CD4-positive, alpha-beta memory T cell (primary cell): ENCODE measurements at regions not wholly inside any gene's neighbourhood (a gene's known extent, or its start where the extent isn't known, plus 50 kb on each side); places are given as distances from the start of the nearest gene placed in this dataset.

Experiments used
- CTCF ChIA-PET: fragments of 350-600 bp; sonication (Branson Sonifier 250); formaldehyde crosslinking; loops from one replicate; lab custom pipeline; 2021; ENCODE audit warnings: inconsistent platforms; ENCODE audit not compliant: partially characterized antibody; lab: Charles Lee
- POLR2A ChIA-PET: fragments of 350-600 bp; sonication (Branson Sonifier 250); formaldehyde crosslinking; loops from one replicate; lab custom pipeline; 2021; ENCODE audit not compliant: partially characterized antibody; lab: Charles Lee
- DNase-seq, 5 donors: peaks; one replicate each; pipeline versions ENCODE4 v3.0.0 to v3.0.0-alpha.2; 2020 to 2022; ENCODE audit warnings: mixed read lengths in 1 of 5
- H3K27ac ChIP-seq: one replicate; pipeline ENCODE4 v1.7.0; 2013; ENCODE audit warnings: low read depth, low read length
- H3K27me3 ChIP-seq: 2 replicates; pipeline ENCODE4 v1.7.0; 2013; ENCODE audit warnings: mild to moderate bottlenecking, low read length, moderate library complexity; ENCODE audit not compliant: insufficient read depth
- H3K36me3 ChIP-seq: 2 replicates; pipeline ENCODE4 v1.7.0; 2013; ENCODE audit warnings: mild to moderate bottlenecking, low read length, moderate library complexity; ENCODE audit not compliant: insufficient read depth
- H3K4me1 ChIP-seq: 2 replicates; pipeline ENCODE4 v1.7.0; 2013; ENCODE audit warnings: mild to moderate bottlenecking, low read length, moderate library complexity; ENCODE audit not compliant: insufficient read depth
- H3K4me3 ChIP-seq, 2 donors: one replicate each; pipeline ENCODE4 v1.7.0; 2013; ENCODE audit warnings: low read length in 2 of 2, mild to moderate bottlenecking in 1 of 2
- H3K9me3 ChIP-seq, 2 donors: one replicate each; pipeline ENCODE4 v1.7.0; 2013; ENCODE audit warnings: low read length in 2 of 2, control low read depth in 1 of 2; ENCODE audit not compliant: control insufficient read depth in 1 of 2
- H3K27ac Mint-ChIP-seq, 7 donors: one replicate each; pipeline ENCODE4 v1.8.0; 2020 to 2021; ENCODE audit warnings: mixed read lengths in 7 of 7, mild to moderate bottlenecking in 6 of 7, inconsistent platforms in 3 of 7, moderate library complexity in 3 of 7
- H3K27me3 Mint-ChIP-seq, 2 donors: one replicate each; pipeline ENCODE4 v1.8.0; 2020 to 2021; ENCODE audit warnings: mixed read lengths in 2 of 2
- H3K36me3 Mint-ChIP-seq, 2 donors: one replicate each; pipeline ENCODE4 v1.8.0; 2020 to 2021; ENCODE audit warnings: mixed read lengths in 2 of 2, inconsistent platforms in 1 of 2, mild to moderate bottlenecking in 1 of 2
- H3K4me1 Mint-ChIP-seq, 4 donors: one replicate each; pipeline ENCODE4 v1.8.0; 2020 to 2021; ENCODE audit warnings: mixed read lengths in 4 of 4, mild to moderate bottlenecking in 1 of 4
- H3K4me3 Mint-ChIP-seq, 8 donors: one replicate each; pipeline ENCODE4 v1.8.0; 2020 to 2021; ENCODE audit warnings: mixed read lengths in 8 of 8, mild to moderate bottlenecking in 7 of 8, moderate library complexity in 6 of 8, inconsistent platforms in 3 of 8
- H3K9me3 Mint-ChIP-seq, 8 donors: one replicate each; pipeline ENCODE4 v1.8.0; 2020 to 2021; ENCODE audit warnings: mixed read lengths in 8 of 8, mild to moderate bottlenecking in 5 of 8, inconsistent platforms in 3 of 8, moderate library complexity in 1 of 8
- intact Hi-C: fragments of 100-400 bp; cut with micrococcal nuclease; formaldehyde crosslinking; loops from one replicate; pipeline ENCODE4 v1.15.1; 2023

GRCh38 chr5:93922551-93922950 is 181.2 kb upstream of the POU5F2 start:
- no peaks in the 10 kb centered on the region for H3K4me1 ChIP-seq
- Mint-ChIP-seq H3K27ac (no peak overlapping the region), H3K4me1 (peaks cover 0 to 9% (median 1%) of the 10 kb centered on the region in 4 donors), H3K9me3 (no peaks in the 10 kb centered on the region), H3K36me3 (peaks cover 9 to 11% of the 10 kb centered on the region in 2 donors), H3K27me3 (no peaks in the 10 kb centered on the region), H3K4me3 (no peak overlapping the region)
- H3K9me3 ChIP-seq, result no peaks in the 10 kb centered on the region
- intact Hi-C loops, result no loop called here
- no peak overlapping the region for H3K27ac ChIP-seq
- no peak overlapping the region for H3K4me3 ChIP-seq
- POLR2A ChIA-PET, result no interaction called here
- H3K36me3 ChIP-seq, result no peaks in the 10 kb centered on the region
- CTCF ChIA-PET, result interaction anchor here (1.0 kb wide), 1 partner anchor 10 kb away, joined by 3 read pairs; no protein-coding TSS in a partner anchor
- no peaks in the 10 kb centered on the region for H3K27me3 ChIP-seq
- no peak for DNase-seq

- intact Hi-C loops, result no loop called here
- peaks cover 7 to 9% of the 10 kb centered on the region in 2 donors for H3K36me3 Mint-ChIP-seq
- DNase-seq, result no peak
- Histone ChIP-seq H3K27me3 (no peaks in the 10 kb centered on the region), H3K9me3 (no peaks in the 10 kb centered on the region), H3K27ac (no peak overlapping the region), H3K4me3 (no peak overlapping the region), H3K36me3 (no peaks in the 10 kb centered on the region), H3K4me1 (no peaks in the 10 kb centered on the region)
- POLR2A ChIA-PET, result no interaction called here
- no peak overlapping the region for H3K4me3 Mint-ChIP-seq
- CTCF ChIA-PET, result interaction anchor here (1.0 kb wide), 1 partner anchor 21 kb away, joined by 3 read pairs; no protein-coding TSS in a partner anchor
- H3K4me1 Mint-ChIP-seq, result peaks cover 0 to 4% (median 1%) of the 10 kb centered on the region in 4 donors
- H3K27ac Mint-ChIP-seq, result no peak overlapping the region
- no peaks in the 10 kb centered on the region for H3K27me3 Mint-ChIP-seq
- H3K9me3 Mint-ChIP-seq, result no peaks in the 10 kb centered on the region
Observed at GRCh38 chr5:93921001-93921400, 179.6 kb upstream of the POU5F2 start.

- H3K4me3 Mint-ChIP-seq, result no peak overlapping the region
- DNase-seq, result no peak
- intact Hi-C loops, result loop anchor here (10.0 kb wide), 1 partner anchor 1992 kb away; no protein-coding TSS in a partner anchor
- peak overlapping the region in 1 of 7 donors; percentile 50 for H3K27ac Mint-ChIP-seq
- Histone ChIP-seq H3K4me1 (no peaks in the 10 kb centered on the region), H3K27me3 (no peaks in the 10 kb centered on the region), H3K4me3 (no peak overlapping the region), H3K27ac (no peak overlapping the region), H3K9me3 (no peaks in the 10 kb centered on the region), H3K36me3 (no peaks in the 10 kb centered on the region)
- POLR2A ChIA-PET, result no interaction called here
- H3K9me3 Mint-ChIP-seq, result no peaks in the 10 kb centered on the region
- H3K4me1 Mint-ChIP-seq, result peaks cover 0 to 4% (median under 1%) of the 10 kb centered on the region in 4 donors
- peaks cover under 1 to 6% of the 10 kb centered on the region in 2 donors for H3K36me3 Mint-ChIP-seq
- CTCF ChIA-PET, result interaction anchor here (0.9 to 1.7 kb wide), 4 partner anchors 8 to 821 kb away, joined by 3 to 4 read pairs (median 3); no protein-coding TSS in a partner anchor
- H3K27me3 Mint-ChIP-seq, result no peaks in the 10 kb centered on the region
Observed at GRCh38 chr5:93916872-93917271, 175.5 kb upstream of the POU5F2 start.

GRCh38 chr5:93915142-93915553 is 173.7 kb upstream of the POU5F2 start:
- Histone ChIP-seq H3K27me3 (no peaks in the 10 kb centered on the region), H3K9me3 (no peaks in the 10 kb centered on the region), H3K36me3 (no peaks in the 10 kb centered on the region), H3K4me3 (no peak overlapping the region), H3K4me1 (no peaks in the 10 kb centered on the region), H3K27ac (no peak overlapping the region)
- peaks cover 0 to 1% (median 0%) of the 10 kb centered on the region in 4 donors for H3K4me1 Mint-ChIP-seq
- ChIA-PET CTCF (interaction anchor here (1.3 to 1.7 kb wide), 2 partner anchors 334 to 822 kb away, joined by 3 to 4 read pairs; partner anchors contain the start of gene NR2F1-AS1), POLR2A (no interaction called here)
- H3K27ac Mint-ChIP-seq, result no peak overlapping the region
- peak in 4 of 5 donors; percentile 31 to 45 (median 38) for DNase-seq
- H3K27me3 Mint-ChIP-seq, result no peaks in the 10 kb centered on the region
- H3K9me3 Mint-ChIP-seq, result no peaks in the 10 kb centered on the region
- intact Hi-C loops, result loop anchor here (10.0 kb wide), 1 partner anchor 1990 kb away; no protein-coding TSS in a partner anchor
- H3K36me3 Mint-ChIP-seq, result peaks cover 0 to 1% of the 10 kb centered on the region in 2 donors
- H3K4me3 Mint-ChIP-seq, result no peak overlapping the region

- ChIA-PET CTCF (interaction anchor here (0.7 kb wide), 1 partner anchor 11 kb away, joined by 3 read pairs; no protein-coding TSS in a partner anchor), POLR2A (no interaction called here)
- Histone ChIP-seq H3K4me1 (no peaks in the 10 kb centered on the region), H3K4me3 (no peak overlapping the region), H3K27me3 (no peaks in the 10 kb centered on the region), H3K36me3 (no peaks in the 10 kb centered on the region), H3K27ac (no peak overlapping the region), H3K9me3 (no peaks in the 10 kb centered on the region)
- H3K9me3 Mint-ChIP-seq, result no peaks in the 10 kb centered on the region
- H3K27ac Mint-ChIP-seq, result peak overlapping the region in 1 of 7 donors; percentile 48
- intact Hi-C loops, result loop anchor here (10.0 kb wide), 1 partner anchor 1987 kb away; no protein-coding TSS in a partner anchor
- peaks cover 0 to 1% of the 10 kb centered on the region in 2 donors for H3K36me3 Mint-ChIP-seq
- no peak for DNase-seq
- H3K27me3 Mint-ChIP-seq, result no peaks in the 10 kb centered on the region
- peaks cover 0 to 1% (median 0%) of the 10 kb centered on the region in 4 donors for H3K4me1 Mint-ChIP-seq
- H3K4me3 Mint-ChIP-seq, result no peak overlapping the region
Observed at GRCh38 chr5:93911609-93912008, 170.2 kb upstream of the POU5F2 start.

GRCh38 chr5:93909356-93909755 is 168.0 kb upstream of the POU5F2 start:
- CTCF ChIA-PET, result interaction anchor here (1.1 to 1.6 kb wide), 2 partner anchors 302 to 327 kb away, joined by 3 read pairs; no protein-coding TSS in a partner anchor
- Mint-ChIP-seq H3K9me3 (no peaks in the 10 kb centered on the region), H3K4me1 (peaks cover 0 to 1% (median 0%) of the 10 kb centered on the region in 4 donors)

GRCh38 chr5:93904917-93905316 is 163.5 kb upstream of the POU5F2 start:
- Mint-ChIP-seq H3K9me3 (no peaks in the 10 kb centered on the region), H3K36me3 (no peaks in the 10 kb centered on the region), H3K27me3 (no peaks in the 10 kb centered on the region), H3K4me3 (no peak overlapping the region), H3K4me1 (no peaks in the 10 kb centered on the region), H3K27ac (no peak overlapping the region)
- intact Hi-C loops, result no loop called here
- CTCF ChIA-PET, result no interaction called here
- Histone ChIP-seq H3K27ac (no peak overlapping the region), H3K27me3 (no peaks in the 10 kb centered on the region), H3K36me3 (no peaks in the 10 kb centered on the region), H3K4me3 (no peak overlapping the region), H3K4me1 (no peaks in the 10 kb centered on the region), H3K9me3 (no peaks in the 10 kb centered on the region)
- POLR2A ChIA-PET, result no interaction called here
- DNase-seq, result no peak

More at GRCh38 chr5:93909356-93909755, 168.0 kb upstream of the POU5F2 start:
- H3K27ac ChIP-seq, result no peak overlapping the region
- H3K4me3 ChIP-seq, result no peak overlapping the region
- Mint-ChIP-seq H3K27ac (no peak overlapping the region), H3K4me3 (no peak overlapping the region), H3K27me3 (no peaks in the 10 kb centered on the region), H3K36me3 (no peaks in the 10 kb centered on the region)
- H3K9me3 ChIP-seq, result no peaks in the 10 kb centered on the region
- DNase-seq, result no peak
- no peaks in the 10 kb centered on the region for H3K4me1 ChIP-seq
- H3K27me3 ChIP-seq, result no peaks in the 10 kb centered on the region
- intact Hi-C loops, result no loop called here
- H3K36me3 ChIP-seq, result no peaks in the 10 kb centered on the region
- POLR2A ChIA-PET, result no interaction called here
